GM19099 (cell line): ENCODE measurements at regions not wholly inside any gene's neighbourhood (a gene's known extent, or its start where the extent isn't known, plus 50 kb on each side); places are given as distances from the start of the nearest gene placed in this dataset.

Experiments
- POLR2A ChIP-seq: IDR thresholded peaks from 3 replicates; pipeline ENCODE4 v1.6.1; 2011; ENCODE audit warnings: low read depth; ENCODE audit not compliant: insufficient read length; ENCODE audit errors: extremely low read depth

- TF ChIP-seq POLR2A, result no peak
Measured at GRCh38 chr9:1327467-1327866, 277.3 kb downstream of the DMRT2 start.

DNA sequence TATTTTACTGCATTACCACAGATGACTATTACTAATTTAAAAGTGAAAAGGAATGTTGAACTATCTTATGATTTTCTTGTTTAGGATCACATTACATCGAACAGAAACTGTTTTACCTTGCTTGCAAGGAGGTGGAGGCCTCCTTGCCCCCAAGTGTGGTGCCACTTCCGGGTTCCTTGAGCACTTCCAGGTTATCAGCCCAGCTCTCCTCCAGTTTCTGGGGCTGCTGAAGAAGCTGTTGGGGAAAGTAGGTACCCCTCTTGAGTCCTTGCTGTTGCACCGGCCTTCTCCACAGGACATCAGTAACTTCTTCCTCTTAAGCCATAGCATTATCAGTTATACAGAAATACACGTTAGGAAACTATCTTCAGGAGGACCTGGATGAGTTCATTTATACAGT lies 278.2 kb downstream of the DMRT2 start:
- no peak for TF ChIP-seq POLR2A

DNA sequence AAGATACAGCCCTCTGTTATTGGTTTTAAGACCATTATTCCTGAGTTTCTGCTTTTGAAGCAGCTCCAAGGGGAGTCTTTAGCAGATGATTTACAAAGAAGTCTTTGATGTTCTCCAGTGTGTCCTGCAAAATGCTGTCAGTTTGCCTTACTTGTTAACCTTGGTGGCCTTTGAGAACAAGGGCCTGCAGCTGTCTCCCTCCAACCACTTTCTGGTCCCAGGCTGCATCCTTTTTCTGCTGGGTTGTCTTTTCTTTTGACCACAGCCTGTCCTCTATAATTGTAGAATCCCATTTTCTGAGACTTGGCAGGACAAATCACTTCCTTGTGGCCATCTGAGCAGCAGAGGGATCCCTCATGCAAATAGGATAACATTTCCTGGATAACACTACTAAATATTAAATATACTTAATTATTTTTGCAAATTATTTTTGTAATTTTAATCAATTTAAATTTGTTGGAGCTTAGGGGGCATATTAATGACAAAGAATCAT lies 281.4 kb downstream of the DMRT2 start:
- TF ChIP-seq POLR2A, result no peak

GRCh38 chr9:1332156-1332555 lies 282.0 kb downstream of the DMRT2 start:
- no peak for TF ChIP-seq POLR2A

DNA sequence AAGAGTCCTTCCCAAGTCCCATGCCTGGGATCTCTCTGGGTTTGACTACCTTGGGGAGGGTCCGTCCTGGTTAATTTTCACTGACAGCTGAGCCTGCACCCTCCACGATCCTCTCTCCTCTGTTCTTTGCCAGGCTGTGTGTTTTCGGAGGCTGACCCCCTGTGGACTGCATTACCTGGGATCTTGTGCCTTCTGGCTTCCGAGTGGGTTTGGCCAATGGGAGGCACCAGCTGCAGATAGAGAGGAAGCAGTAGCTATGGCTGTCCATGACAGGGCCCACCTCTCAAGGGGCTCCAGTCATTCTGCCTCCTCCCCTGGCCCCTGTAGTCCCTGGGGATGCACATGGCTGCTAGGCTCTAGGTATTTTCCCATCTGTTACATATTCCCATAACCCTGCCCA lies 285.0 kb downstream of the DMRT2 start:
- TF ChIP-seq POLR2A, result no peak

DNA sequence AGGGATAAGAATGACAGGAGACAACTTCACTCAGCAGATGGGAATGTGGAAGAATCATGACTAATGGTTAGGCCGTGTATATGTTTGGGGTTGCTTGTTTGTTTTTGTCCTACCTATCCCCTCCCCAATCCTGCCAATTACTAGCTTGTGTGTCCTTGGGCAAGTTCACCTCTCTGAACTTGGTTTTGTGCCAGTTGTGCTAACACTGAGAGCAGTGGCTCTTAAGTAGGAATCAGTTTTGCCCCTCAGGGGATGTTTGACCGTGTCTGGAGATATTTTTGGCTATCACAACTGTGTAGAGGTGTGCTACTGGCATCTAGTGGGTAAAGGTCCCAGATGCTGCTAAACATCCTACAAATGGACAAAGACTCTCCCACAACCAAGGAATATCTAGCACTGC lies 287.0 kb downstream of the DMRT2 start:
- no peak for TF ChIP-seq POLR2A

- no peak for TF ChIP-seq POLR2A
Measured at GRCh38 chr9:1340390-1340789, 290.2 kb downstream of the DMRT2 start.

DNA sequence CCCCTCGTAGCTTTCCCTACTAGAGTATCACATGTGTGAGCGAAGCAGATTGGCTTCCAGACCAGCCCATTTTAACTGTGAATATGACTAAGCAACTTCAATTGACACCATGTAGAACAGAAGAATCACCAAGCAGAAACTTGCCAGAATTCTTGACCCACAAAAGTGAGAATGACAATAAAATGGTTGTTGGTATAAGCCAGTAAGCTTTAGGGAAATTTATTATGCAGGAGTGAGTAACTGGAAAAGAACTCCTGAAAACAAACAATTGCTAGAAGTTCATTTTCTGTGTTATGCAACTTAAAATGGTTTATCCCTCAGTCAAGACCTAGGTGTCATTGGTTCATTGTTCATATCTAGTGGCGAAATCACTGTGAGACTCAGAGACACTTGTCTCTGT lies 303.1 kb downstream of the DMRT2 start:
- TF ChIP-seq POLR2A, result no peak

DNA sequence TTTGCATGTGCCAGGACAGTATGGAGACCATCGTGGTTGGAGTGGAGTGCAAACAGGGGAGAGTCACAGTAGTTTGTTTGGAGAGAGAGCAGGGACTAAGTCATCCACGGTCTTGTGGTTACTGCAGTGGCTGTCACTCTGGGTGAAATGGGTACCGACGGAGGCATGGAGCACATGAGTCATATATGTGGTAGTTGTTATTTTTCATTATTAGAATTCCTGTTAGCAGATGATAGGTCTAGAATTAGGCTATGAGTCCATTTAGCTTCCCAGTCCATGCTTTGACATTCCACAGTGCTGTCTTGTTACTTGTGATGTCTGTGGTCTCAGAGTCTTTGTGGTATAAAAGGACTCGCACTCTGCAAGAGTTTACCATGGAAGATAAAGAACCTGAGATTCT lies 303.9 kb downstream of the DMRT2 start:
- TF ChIP-seq POLR2A, result no peak

GRCh38 chr9:1354606-1355005 lies 304.4 kb downstream of the DMRT2 start:
- TF ChIP-seq POLR2A, result no peak

DNA sequence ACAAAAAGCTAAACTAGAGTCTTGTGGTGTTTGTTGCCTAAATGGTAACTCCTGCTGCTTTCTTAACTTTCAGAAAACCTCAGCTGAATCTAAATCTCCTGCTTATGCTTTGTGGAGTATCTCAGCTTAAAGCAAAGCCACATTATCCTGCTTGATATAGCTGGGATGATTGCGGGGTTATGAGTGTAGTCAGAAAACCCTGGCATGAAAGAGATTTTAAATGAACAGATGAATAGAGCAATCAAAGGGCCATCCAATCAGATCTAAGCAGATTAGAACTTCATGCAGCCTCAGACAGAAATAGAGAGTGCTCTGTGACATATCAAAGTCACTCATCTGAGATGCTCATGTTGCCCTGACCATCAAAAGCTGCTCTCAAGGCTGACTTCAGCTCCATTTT lies 305.5 kb downstream of the DMRT2 start:
- TF ChIP-seq POLR2A, result no peak

DNA sequence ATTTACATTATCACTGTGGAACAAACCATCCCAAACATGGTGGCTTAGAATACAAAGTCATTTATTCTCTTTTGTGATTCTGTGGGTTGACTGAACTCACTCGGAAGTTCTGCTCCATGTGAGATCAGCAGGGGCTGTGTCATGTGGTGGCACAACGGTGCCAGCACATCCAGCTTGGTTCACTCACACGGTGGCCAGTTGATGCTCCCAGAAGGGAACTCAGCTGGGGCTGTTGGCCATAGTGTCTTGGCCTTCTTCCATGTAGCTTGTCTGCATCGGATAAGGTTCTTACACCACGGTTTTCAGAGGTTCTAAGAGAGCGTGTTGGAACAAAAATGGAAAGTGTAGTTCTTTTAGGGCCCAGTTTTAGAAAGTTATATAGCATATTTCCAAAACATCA lies 312.7 kb downstream of the DMRT2 start:
- no peak for TF ChIP-seq POLR2A

GRCh38 chr9:1366276-1366675 lies 316.1 kb downstream of the DMRT2 start:
- TF ChIP-seq POLR2A, result no peak

GRCh38 chr9:1369297-1369696 lies 319.1 kb downstream of the DMRT2 start:
- no peak for TF ChIP-seq POLR2A

- no peak for TF ChIP-seq POLR2A
Measured at GRCh38 chr9:1373445-1373844, 323.3 kb downstream of the DMRT2 start.

- TF ChIP-seq POLR2A, result no peak
Measured at GRCh38 chr9:1383899-1384455, 333.8 kb downstream of the DMRT2 start.

DNA sequence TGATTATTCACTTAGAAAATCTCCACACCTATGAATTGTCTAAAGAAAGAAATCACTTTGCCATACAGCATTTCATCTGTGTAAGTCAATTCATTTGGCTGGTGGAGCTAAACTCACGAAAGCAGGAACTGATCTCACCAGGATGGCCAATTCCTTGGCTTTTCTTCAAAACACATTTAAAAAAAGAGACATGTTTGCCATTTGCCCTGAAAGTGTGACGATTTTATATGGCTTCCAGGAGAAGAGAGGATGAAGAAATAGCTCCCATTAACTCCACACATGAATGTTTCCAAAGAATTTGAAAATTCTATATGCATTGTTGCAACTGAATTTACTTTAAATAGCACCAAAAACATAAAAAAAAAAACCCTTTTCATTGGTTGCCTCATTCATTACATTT lies 334.7 kb downstream of the DMRT2 start:
- TF ChIP-seq POLR2A, result no peak
